ENCODE measurements at regions not wholly inside any gene's neighbourhood (a gene's known extent, or its start where the extent isn't known, plus 50 kb on each side); places are given as distances from the start of the nearest gene placed in this dataset.

DNA sequence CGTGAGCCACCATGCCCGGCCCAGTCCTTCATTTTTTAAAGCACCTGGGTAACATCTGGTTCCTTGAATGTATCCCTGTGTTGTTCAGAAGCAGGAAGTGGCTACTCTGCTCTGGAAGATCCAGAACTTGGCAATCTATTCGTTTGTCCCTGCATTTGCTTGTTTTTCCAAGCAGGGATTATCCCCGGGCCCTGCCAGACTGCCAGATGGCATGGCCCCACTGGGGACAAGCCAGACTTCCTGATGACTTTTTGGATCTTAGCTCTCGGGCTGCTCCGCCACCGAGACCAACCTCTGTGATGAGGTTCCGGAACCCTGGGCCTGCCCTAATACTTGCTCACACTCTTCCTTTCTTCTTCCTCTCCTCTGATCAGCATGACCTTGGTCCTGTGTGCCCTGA is 496.7 kb downstream of the TYW1 start:
- TF ChIP-seq CTCF (conservative IDR thresholded peaks at IDR 0.05) (no peak), ZFX (IDR thresholded peaks at IDR 0.05) (no peak)

All from C4-2B (cell line).